ENCODE measurements at regions not wholly inside any gene's neighbourhood (a gene's known extent, or its start where the extent isn't known, plus 50 kb on each side); places are given as distances from the start of the nearest gene placed in this dataset.

DNA sequence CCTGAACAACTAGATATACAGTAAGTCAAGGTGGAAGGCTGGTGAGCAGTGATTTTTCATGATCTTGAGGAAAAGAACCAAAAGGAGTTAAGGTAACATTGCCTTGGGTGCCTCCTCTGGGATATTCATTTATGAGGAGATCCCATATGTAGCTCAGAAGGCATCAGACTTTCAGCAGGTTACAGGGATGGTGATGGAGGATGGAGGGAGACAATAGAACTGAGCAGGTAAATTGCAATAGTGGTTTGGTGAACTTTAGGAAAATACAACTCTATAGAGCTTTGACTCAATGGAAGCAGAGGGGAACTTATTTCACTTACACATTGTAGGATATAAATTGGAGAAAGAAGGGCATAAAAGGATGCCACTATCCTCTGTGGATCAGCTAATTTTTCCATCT lies 243.4 kb upstream of the SPRY2 start:
- H3K9ac ChIP-seq (ENCODE audit: low read length in 2 of 2) = no peak overlapping the region
- H3K4me1 ChIP-seq (ENCODE audit: control insufficient read depth, insufficient read depth, low read length) = no peaks in the 10 kb centered on the region
- no peak overlapping the region for H3K4me3 ChIP-seq (ENCODE audit: low read length in 2 of 2)
- H3K27ac ChIP-seq (ENCODE audit: low read length) = no peak overlapping the region
- no peaks in the 10 kb centered on the region for H3K27me3 ChIP-seq (ENCODE audit: control insufficient read depth in 1 of 2, insufficient read depth in 2 of 2, low read length in 2 of 2)
- no peaks in the 10 kb centered on the region for H3K36me3 ChIP-seq (ENCODE audit: control insufficient read depth in 2 of 2, insufficient read depth in 2 of 2, low read length in 2 of 2)
- H3K9me3 ChIP-seq (ENCODE audit: control insufficient read depth in 2 of 2, low read length in 2 of 2) = no peaks in the 10 kb centered on the region

DNA sequence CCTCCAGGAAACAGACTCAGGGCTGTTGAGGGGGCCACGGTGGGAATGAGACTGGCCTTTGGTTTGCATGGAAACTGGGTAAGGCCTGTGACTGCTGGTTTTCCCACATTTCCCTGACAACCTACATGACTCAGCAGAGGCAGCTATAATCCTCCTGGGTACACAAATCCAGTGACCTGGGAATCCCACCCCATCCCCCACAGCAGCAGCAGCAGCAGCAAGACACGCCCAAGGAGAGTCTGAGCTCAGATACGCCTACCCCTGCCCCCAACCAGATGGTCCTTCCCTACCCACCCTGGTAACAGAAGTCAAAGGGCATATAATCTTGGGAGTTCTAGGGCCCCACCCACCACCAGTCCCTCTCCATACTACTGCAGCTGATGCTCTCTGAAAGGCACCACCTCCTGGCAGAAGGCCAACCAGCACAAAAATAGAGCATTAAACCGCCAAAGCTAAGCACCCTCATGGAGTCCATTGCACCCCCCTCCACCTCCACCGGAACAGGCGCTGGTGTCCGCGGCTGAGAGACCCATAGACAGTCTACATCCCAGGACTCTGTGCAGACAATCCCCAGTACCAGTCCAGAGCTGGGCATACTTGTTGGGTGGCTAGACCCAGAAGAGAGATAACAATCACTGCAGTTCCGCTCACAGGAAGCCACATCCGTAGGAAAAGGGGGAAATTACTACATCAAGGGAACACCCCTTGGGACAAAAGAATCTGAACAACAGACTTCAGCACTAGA lies 237.2 kb upstream of the SPRY2 start:
- no peaks in the 10 kb centered on the region for H3K36me3 ChIP-seq (ENCODE audit: control insufficient read depth in 2 of 2, insufficient read depth in 2 of 2, low read length in 2 of 2)
- no peaks in the 10 kb centered on the region for H3K4me1 ChIP-seq (ENCODE audit: control insufficient read depth, insufficient read depth, low read length)
- no peak overlapping the region for H3K27ac ChIP-seq (ENCODE audit: low read length)
- H3K9me3 ChIP-seq (ENCODE audit: control insufficient read depth in 2 of 2, low read length in 2 of 2) = no peaks in the 10 kb centered on the region
- H3K9ac ChIP-seq (ENCODE audit: low read length in 2 of 2) = no peak overlapping the region
- no peak overlapping the region for H3K4me3 ChIP-seq (ENCODE audit: low read length in 2 of 2)
- H3K27me3 ChIP-seq (ENCODE audit: control insufficient read depth in 1 of 2, insufficient read depth in 2 of 2, low read length in 2 of 2) = no peaks in the 10 kb centered on the region

- Histone ChIP-seq H3K4me3 (ENCODE audit: low read length in 2 of 2) (no peak overlapping the region), H3K36me3 (ENCODE audit: control insufficient read depth in 2 of 2, insufficient read depth in 2 of 2, low read length in 2 of 2) (no peaks in the 10 kb centered on the region), H3K9me3 (ENCODE audit: control insufficient read depth in 2 of 2, low read length in 2 of 2) (no peaks in the 10 kb centered on the region)
Measured at GRCh38 chr13:80577285-80577684, 236.4 kb upstream of the SPRY2 start.

DNA sequence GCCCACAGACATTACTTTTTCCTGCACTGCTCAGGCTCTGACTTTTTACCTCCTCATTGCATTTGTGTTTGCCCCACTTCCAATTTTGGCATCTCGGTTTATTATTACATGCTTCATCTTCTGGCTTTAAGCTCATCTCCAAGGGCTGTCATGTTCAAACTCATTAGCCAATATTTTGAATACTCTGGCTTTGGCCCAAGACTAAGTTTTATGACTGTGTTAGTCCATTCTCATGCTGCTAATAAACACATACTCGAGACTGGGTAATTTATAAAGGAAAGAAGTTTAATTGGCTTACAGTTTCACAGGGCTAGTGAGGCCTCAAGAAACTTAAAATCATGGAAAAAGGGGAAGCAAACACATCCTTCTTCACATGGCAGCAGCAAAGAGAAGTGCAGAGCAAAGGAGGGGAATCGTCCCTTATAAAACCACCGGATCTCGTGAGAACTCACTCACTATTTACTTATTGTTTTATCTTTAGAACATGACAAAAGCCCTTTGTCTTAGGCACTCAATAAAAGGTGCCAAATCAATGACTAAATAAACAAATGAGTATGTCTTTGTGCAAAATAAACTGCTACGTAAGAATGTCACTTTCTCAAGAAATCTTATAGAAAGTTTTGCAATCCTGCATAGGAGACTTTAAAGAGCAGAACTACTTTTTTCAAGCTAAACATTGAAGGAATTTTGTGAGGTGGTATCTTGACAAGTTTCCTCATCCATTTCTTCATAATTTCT lies 233.4 kb upstream of the SPRY2 start:
- Histone ChIP-seq H3K4me3 (ENCODE audit: low read length in 2 of 2) (no peak overlapping the region), H3K27me3 (ENCODE audit: control insufficient read depth in 1 of 2, insufficient read depth in 2 of 2, low read length in 2 of 2) (no peaks in the 10 kb centered on the region), H3K9ac (ENCODE audit: low read length in 2 of 2) (no peak overlapping the region), H3K4me1 (ENCODE audit: control insufficient read depth, insufficient read depth, low read length) (no peaks in the 10 kb centered on the region), H3K27ac (ENCODE audit: low read length) (no peak overlapping the region), H3K9me3 (ENCODE audit: control insufficient read depth in 2 of 2, low read length in 2 of 2) (no peaks in the 10 kb centered on the region), H3K36me3 (ENCODE audit: control insufficient read depth in 2 of 2, insufficient read depth in 2 of 2, low read length in 2 of 2) (no peaks in the 10 kb centered on the region)

More at GRCh38 chr13:80577285-80577684, 236.4 kb upstream of the SPRY2 start:
- Histone ChIP-seq H3K27ac (ENCODE audit: low read length) (no peak overlapping the region), H3K9ac (ENCODE audit: low read length in 2 of 2) (no peak overlapping the region), H3K4me1 (ENCODE audit: control insufficient read depth, insufficient read depth, low read length) (no peaks in the 10 kb centered on the region), H3K27me3 (ENCODE audit: control insufficient read depth in 1 of 2, insufficient read depth in 2 of 2, low read length in 2 of 2) (no peaks in the 10 kb centered on the region)

DNA sequence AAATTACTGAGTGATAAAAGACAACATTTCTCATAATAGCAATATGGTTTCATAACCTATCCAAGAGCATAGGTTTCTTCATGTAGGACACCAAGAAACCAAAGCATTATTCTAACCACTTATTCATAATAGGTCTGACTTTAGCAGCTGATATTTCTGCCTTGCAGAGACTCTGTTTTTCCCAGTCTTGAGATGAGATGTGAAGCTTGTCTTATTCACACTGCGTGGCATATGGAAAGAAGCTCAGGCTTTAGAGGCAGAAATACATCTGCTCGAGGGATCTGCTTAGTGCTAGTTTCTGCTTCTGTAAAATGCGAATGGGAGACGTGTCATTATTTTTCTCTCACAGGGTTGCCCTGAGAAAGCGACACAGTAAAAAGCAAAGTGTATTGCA lies 232.0 kb upstream of the SPRY2 start:
- H3K27me3 ChIP-seq (ENCODE audit: control insufficient read depth in 1 of 2, insufficient read depth in 2 of 2, low read length in 2 of 2) = no peaks in the 10 kb centered on the region
- no peaks in the 10 kb centered on the region for H3K36me3 ChIP-seq (ENCODE audit: control insufficient read depth in 2 of 2, insufficient read depth in 2 of 2, low read length in 2 of 2)
- no peak overlapping the region for H3K9ac ChIP-seq (ENCODE audit: low read length in 2 of 2)
- H3K27ac ChIP-seq (ENCODE audit: low read length) = no peak overlapping the region
- H3K4me1 ChIP-seq (ENCODE audit: control insufficient read depth, insufficient read depth, low read length) = no peaks in the 10 kb centered on the region
- H3K9me3 ChIP-seq (ENCODE audit: control insufficient read depth in 2 of 2, low read length in 2 of 2) = no peaks in the 10 kb centered on the region
- no peak overlapping the region for H3K4me3 ChIP-seq (ENCODE audit: low read length in 2 of 2)

DNA sequence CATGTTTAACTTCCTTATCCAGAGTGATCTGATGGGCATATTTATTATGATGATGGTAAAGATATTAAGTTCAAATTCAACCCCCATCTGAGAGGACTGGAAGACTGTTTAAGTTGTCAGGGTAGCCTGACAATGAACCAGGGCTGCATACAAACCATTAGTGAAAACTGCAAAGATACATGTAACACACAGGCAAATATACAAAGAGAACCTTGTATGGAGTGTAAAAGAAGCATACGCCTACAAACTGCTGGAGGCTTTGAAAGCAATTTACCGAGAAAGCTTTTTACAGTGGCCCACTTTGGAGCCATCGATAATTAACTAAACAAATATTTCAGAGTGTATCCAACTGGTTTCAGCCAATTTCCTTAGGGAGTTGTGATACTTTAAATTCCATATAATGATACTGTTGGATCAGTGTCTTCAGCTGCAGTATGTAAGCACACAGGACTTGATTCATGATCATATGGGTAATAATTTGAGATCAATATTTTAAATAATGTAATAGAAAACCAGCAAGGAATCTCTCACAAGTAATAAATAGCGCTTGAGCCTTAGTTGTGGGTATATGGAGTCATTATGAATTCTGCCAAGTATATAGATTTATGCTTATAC lies 231.5 kb upstream of the SPRY2 start:
- no peaks in the 10 kb centered on the region for H3K36me3 ChIP-seq (ENCODE audit: control insufficient read depth in 2 of 2, insufficient read depth in 2 of 2, low read length in 2 of 2)
- no peaks in the 10 kb centered on the region for H3K9me3 ChIP-seq (ENCODE audit: control insufficient read depth in 2 of 2, low read length in 2 of 2)
- no peak overlapping the region for H3K9ac ChIP-seq (ENCODE audit: low read length in 2 of 2)
- H3K4me1 ChIP-seq (ENCODE audit: control insufficient read depth, insufficient read depth, low read length) = no peaks in the 10 kb centered on the region
- H3K27me3 ChIP-seq (ENCODE audit: control insufficient read depth in 1 of 2, insufficient read depth in 2 of 2, low read length in 2 of 2) = no peaks in the 10 kb centered on the region
- H3K4me3 ChIP-seq (ENCODE audit: low read length in 2 of 2) = no peak overlapping the region
- no peak overlapping the region for H3K27ac ChIP-seq (ENCODE audit: low read length)

DNA sequence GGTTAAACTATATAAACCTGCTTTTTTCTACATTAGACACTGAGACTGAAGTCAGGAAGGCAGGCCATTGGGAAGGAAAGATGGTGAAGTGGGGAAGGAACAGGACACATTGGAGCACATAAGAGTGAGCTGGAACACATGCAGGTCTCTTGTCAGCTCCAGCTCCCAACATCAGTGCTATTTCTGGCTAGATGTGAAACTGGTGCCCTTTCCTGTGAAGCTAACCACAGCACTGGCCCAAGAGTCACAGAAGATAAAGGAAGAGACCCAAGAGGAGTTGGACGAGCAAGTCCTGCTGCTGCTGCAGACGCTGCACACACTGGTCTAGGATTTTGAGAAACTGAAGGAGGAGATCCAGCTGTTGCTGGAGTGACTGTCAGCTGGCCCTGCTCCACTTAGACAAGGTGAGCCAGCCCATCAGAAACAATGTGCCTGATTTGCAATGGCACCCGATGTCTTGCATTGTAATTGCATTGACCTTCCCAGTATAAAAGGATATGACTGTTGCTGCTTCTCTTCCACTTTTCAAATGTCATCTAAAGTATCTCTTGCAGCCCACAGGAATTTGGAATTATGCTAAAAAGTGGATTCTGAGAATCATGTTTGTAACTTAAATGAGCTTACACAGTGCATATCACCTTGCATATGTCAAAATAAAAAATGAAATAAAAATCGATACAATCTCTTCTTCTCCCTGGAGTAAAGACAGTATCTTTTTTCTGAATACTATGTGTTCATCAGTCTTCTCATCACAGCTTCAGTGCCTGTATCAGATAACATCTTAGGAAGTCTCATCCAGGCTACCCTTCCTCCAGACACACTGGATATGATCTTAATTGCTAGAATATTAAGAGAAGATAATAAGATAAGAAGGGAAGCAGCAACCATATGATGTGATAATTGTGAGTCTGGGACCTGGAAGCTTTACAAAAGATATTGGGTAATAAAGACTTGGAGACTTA lies 230.7 kb upstream of the SPRY2 start:
- Histone ChIP-seq H3K27me3 (ENCODE audit: control insufficient read depth in 1 of 2, insufficient read depth in 2 of 2, low read length in 2 of 2) (no peaks in the 10 kb centered on the region), H3K9ac (ENCODE audit: low read length in 2 of 2) (no peak overlapping the region), H3K9me3 (ENCODE audit: control insufficient read depth in 2 of 2, low read length in 2 of 2) (no peaks in the 10 kb centered on the region), H3K4me3 (ENCODE audit: low read length in 2 of 2) (no peak overlapping the region), H3K4me1 (ENCODE audit: control insufficient read depth, insufficient read depth, low read length) (no peaks in the 10 kb centered on the region), H3K27ac (ENCODE audit: low read length) (no peak overlapping the region), H3K36me3 (ENCODE audit: control insufficient read depth in 2 of 2, insufficient read depth in 2 of 2, low read length in 2 of 2) (no peaks in the 10 kb centered on the region)

DNA sequence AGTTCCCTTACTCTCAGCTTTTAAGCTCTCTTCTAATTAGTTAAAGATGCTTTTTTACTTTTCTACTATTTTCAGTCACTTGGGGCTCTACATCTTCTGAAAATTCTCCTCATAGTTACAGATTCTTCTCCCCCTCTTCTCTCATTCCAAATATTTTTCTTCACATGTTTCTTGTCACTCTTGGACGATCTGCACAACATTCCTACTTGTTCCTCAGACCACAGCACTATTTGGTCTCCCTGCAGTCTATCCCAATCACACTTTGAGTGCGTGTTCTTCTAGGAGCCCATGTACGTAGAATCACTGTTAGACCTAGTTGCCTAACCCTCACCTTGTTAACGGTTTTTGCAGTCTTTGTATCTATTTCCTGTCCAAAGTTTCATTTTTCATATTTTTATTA lies 222.5 kb upstream of the SPRY2 start:
- Histone ChIP-seq H3K27me3 (ENCODE audit: control insufficient read depth in 1 of 2, insufficient read depth in 2 of 2, low read length in 2 of 2) (no peaks in the 10 kb centered on the region), H3K4me3 (ENCODE audit: low read length in 2 of 2) (no peak overlapping the region), H3K36me3 (ENCODE audit: control insufficient read depth in 2 of 2, insufficient read depth in 2 of 2, low read length in 2 of 2) (no peaks in the 10 kb centered on the region), H3K4me1 (ENCODE audit: control insufficient read depth, insufficient read depth, low read length) (no peaks in the 10 kb centered on the region), H3K9ac (ENCODE audit: low read length in 2 of 2) (no peak overlapping the region), H3K27ac (ENCODE audit: low read length) (no peak overlapping the region), H3K9me3 (ENCODE audit: control insufficient read depth in 2 of 2, low read length in 2 of 2) (no peaks in the 10 kb centered on the region)

DNA sequence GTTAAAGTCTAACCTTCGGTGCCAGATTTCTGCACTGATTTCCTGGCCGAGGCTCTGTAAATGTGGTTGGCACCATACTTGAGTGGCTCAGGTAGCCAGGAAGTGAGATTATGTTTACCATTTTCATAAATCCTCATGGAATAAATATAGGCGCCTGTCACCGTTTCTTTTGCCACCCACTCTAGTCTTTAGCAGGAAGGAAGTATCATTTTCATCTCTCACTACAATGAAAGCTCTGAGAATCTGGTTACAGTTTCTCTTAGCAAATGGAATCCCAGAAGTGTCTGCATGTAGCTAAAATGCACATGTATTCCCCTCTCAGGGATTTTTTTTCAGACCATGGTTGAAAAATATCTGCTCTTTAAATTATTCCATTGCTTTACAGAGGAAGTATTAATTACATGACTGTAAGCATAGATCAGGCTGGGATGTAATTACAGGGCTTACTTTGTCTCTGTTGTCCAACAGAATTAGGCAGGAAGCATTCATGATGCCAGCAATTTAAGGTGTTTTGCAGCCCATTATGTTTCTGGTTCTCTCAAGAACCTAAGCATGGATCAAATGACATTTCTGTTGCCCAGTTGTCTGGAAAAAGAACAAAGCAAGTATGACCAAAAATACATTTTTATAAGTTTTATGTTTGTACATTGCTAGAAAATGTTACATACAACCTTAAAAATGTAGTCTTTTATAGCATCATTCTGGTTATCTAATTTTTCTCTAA lies 221.7 kb upstream of the SPRY2 start:
- no peak overlapping the region for H3K9ac ChIP-seq (ENCODE audit: low read length in 2 of 2)
- no peaks in the 10 kb centered on the region for H3K36me3 ChIP-seq (ENCODE audit: control insufficient read depth in 2 of 2, insufficient read depth in 2 of 2, low read length in 2 of 2)
- no peaks in the 10 kb centered on the region for H3K27me3 ChIP-seq (ENCODE audit: control insufficient read depth in 1 of 2, insufficient read depth in 2 of 2, low read length in 2 of 2)
- no peak overlapping the region for H3K27ac ChIP-seq (ENCODE audit: low read length)
- no peaks in the 10 kb centered on the region for H3K4me1 ChIP-seq (ENCODE audit: control insufficient read depth, insufficient read depth, low read length)
- no peaks in the 10 kb centered on the region for H3K9me3 ChIP-seq (ENCODE audit: control insufficient read depth in 2 of 2, low read length in 2 of 2)
- H3K4me3 ChIP-seq (ENCODE audit: low read length in 2 of 2) = no peak overlapping the region

DNA sequence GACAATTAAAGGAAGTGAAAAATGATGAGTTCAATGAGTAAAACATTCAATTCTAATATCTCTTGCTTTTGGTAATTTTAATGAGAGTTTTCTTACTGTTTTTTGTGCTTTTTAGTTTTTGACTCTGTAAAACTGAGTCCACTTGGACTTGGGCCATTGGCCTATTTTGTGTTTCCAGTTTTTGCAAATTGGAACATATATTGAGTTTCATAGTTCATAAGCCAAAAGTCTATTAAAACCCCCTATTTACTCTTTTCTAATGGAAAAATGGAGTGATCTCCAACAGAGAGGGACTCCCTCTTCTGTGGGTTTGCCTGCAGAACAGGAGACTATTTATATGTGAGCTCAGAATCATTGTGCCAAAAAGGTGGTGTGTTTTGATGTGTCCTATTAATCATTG lies 219.7 kb upstream of the SPRY2 start:
- no peak overlapping the region for H3K4me3 ChIP-seq (ENCODE audit: low read length in 2 of 2)
- H3K36me3 ChIP-seq (ENCODE audit: control insufficient read depth in 2 of 2, insufficient read depth in 2 of 2, low read length in 2 of 2) = no peaks in the 10 kb centered on the region
- H3K27me3 ChIP-seq (ENCODE audit: control insufficient read depth in 1 of 2, insufficient read depth in 2 of 2, low read length in 2 of 2) = no peaks in the 10 kb centered on the region
- H3K9me3 ChIP-seq (ENCODE audit: control insufficient read depth in 2 of 2, low read length in 2 of 2) = no peaks in the 10 kb centered on the region
- H3K4me1 ChIP-seq (ENCODE audit: control insufficient read depth, insufficient read depth, low read length) = no peaks in the 10 kb centered on the region
- no peak overlapping the region for H3K9ac ChIP-seq (ENCODE audit: low read length in 2 of 2)
- H3K27ac ChIP-seq (ENCODE audit: low read length) = no peak overlapping the region

Data from stomach smooth muscle (tissue), 2 donors.